ENCODE measurements at regions not wholly inside any gene's neighbourhood (a gene's known extent, or its start where the extent isn't known, plus 50 kb on each side); places are given as distances from the start of the nearest gene placed in this dataset.

GRCh38 chr1:104435255-104435654 is 685.6 kb downstream of the AMY1C start:
- DNase-seq (ENCODE audit: low read depth in 4 of 4, low spot score in 3 of 4) = no peak

GRCh38 chr1:104440011-104440410 is 690.3 kb downstream of the AMY1C start:
- no peak for DNase-seq (ENCODE audit: low read depth in 4 of 4, low spot score in 3 of 4)

DNA sequence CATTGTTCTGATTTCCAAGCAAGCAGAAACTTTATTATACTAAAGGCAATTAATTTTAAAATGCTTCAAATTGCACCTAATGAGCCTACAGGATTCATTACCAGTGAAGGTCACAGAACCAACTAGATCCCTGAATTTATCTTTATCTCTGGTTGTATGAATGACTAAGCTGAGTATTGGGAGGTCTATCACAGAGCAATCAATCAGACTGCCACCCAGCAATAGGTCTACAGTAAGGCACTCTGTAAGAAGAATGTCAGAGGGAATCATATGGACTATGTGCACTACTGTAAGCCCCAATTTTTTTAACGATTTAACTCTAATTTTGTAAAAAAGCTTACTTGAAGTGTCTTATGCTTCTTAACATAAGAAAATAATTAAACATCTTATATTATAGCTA is 707.0 kb downstream of the AMY1C start:
- DNase-seq (ENCODE audit: low read depth in 4 of 4, low spot score in 3 of 4) = no peak

DNA sequence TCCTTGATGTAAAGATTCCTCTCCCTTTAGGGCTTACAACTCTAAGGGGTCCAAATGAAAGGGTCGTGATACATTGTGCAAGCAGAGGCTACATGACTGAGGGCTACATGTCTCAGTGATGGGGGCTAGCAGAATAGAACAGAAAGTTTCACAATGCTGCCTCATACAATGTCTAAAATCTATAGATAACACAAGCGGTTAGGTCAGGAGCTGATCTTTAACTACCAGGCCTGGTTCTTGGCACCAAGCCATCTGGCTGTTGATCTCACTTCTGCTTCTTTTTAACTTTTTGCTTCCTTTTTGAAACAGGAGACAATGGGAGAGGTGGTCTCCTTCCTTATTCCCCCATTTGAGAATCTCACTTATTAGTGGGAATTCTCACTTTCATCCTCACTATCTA is 710.2 kb downstream of the AMY1C start:
- no peak for DNase-seq (ENCODE audit: low read depth in 4 of 4, low spot score in 3 of 4)

GRCh38 chr1:104460880-104461279 is 711.2 kb downstream of the AMY1C start:
- no peak for DNase-seq (ENCODE audit: low read depth in 4 of 4, low spot score in 3 of 4)

DNA sequence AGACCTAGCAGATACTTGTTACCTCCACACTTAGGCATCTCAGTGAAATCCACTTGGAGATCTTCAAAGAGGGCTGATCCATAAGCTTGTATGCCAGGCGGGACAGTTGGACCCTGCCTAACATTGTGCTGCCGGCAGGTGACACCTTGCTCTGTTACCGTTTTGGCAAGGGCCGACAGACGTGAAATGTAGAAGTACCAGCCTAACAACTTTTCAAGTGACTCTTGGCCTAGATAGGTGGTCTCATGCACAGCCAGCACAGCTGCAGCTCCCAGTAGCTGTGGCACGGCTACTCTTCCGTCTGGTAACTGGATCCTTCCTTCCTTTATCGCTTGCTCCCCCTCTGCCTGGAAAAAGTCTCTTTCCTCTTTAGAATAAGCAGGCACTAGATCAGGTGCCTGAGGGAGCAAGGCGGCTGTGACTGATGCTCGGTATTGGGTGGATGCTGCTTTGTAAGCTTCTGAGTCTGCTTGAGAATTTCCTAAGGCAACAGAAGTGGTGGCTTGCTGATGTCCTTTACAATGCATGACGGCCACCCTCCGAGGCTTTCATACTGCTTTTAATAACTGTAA is 713.5 kb downstream of the AMY1C start:
- DNase-seq (ENCODE audit: low read depth in 4 of 4, low spot score in 3 of 4) = no peak

DNA sequence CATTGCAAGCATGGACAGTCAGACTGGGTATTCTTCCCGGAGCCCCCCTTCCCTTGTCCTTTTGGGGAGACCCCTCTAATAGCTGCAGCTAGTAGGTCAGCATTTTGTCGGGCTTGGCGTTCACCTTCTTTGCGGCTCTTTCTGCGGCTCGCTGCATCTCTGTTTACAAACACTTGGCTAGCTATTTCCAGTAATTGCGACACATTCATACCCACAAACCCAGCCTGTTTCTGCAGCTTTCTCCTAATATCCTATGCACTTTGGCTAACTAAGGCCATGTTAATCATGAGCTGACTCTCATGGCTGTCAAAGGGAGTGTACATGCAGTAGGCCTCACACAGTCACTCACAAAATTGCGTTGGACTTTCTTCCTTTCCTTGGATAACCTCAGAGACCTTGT is 716.4 kb downstream of the AMY1C start:
- DNase-seq (ENCODE audit: low read depth in 4 of 4, low spot score in 3 of 4) = no peak

DNA sequence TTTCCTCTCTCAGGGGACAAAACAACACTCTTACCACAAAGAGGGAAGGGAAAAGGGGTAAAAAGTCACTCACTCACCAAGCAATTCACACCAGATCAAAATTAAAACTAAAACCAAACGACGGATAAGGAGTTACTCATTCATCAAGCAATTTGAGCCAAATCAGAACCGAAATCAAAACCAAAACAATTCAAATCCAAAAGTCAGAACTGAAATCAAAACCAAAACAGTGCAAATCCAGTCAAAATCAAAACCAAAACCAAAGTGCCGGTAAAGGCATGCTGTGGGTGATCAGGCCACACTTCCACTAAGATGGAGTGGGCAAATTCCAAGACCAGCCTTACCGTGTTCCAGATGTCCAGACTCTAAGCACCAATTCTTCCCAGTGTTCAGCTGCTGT is 717.9 kb downstream of the AMY1C start:
- no peak for DNase-seq (ENCODE audit: low read depth in 4 of 4, low spot score in 3 of 4)

DNA sequence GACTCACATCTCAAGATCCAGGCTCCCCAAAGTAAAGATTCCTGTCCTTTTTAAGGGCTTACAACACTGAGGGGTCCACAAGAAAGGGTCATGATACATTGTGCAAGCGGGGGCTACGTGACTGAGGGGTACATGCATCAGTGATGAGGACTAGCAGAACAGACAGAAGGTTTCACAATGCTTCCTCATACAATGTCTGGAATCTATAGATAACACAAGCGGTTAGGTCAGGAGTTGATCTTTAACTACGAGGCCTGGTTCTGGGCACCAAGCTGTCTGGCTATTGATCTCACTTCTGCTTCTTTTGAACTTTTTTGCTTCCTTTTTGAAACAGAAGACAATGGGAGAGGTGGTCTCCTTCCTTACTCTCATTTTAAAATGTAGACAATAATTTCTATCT is 718.6 kb downstream of the AMY1C start:
- no peak for DNase-seq (ENCODE audit: low read depth in 4 of 4, low spot score in 3 of 4)

GRCh38 chr1:104476126-104476525 is 726.4 kb downstream of the AMY1C start:
- DNase-seq (ENCODE audit: low read depth in 4 of 4, low spot score in 3 of 4) = no peak

DNA sequence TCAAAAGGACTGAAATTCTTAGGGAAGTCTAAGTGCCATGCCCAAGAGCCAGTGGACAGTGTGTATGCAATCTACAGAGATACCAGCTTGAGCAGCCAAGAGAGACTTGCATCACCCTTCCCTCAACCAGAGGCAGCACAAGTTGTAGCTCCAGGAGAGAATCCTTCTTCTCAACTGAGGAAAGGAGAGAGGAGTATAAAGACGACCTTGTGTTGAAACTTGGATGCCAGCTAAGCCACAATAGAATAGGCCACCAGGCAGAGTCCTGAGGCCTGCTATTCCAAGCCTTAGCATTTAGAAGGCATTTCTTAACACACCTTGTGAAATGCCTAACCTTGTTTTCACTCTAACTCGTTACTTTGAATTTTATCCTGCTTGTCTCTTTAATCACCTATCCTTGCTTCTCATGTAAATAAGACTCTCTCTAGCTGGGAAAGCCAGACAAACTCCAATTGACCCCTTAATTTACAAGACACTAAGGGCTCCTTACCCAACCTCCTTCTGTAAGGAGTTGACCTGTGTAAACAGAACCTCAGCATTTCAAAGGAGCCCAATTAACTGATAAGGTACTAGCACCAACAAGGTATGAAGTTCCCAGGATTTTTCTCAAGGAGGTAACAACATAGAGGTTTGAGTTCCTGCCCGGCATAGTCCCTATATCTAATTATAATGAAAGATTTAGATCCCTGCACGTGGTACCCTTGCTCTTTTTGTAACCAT is 738.8 kb downstream of the AMY1C start:
- DNase-seq (ENCODE audit: low read depth in 4 of 4, low spot score in 3 of 4) = no peak

DNA sequence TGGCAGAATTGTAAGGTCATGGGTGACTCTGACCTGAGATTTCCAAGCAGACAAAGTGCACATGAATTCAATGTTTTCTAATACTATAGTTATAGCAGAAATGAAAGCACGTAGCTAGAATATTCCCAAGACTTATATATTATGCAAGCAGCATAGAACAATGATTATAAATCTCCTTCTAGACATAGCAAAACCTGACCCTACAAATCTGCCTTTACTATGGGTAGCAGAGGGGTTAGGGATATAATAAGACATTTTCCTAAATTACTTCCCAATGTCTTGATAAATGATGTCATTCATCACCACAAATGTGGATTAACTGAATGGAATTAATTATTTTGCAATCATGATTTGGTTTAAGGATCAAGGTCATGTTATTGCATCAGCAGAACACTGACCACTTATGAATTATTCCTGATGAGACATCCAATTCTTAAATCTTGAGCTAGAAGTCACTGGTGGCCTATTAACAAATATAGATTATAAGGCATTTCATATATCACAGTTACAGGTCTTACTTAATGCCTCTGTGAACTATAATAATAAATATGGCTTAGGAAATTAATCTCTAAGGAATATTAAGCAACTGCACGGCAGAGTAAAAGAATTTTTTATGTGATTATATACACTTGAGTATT is 776.6 kb downstream of the AMY1C start:
- no peak for DNase-seq (ENCODE audit: low read depth in 4 of 4, low spot score in 3 of 4)

DNA sequence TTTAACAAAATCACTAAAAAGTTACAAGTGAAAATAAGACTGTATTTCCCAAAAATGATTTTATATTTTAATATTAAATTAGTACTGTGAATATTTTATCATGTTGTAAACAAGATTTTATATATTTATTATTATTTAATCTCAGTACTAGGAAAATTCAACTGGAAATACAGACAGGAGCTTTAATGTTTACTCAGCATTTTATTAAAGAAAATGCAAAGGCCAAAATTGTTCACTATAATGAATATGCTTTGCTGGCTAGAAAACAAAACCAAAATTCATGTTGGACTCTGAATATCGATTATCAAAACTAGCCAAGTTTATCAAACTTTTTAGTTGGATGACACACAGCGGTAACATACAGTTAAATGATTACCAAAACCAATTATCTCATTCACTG is 782.3 kb downstream of the AMY1C start:
- no peak for DNase-seq (ENCODE audit: low read depth in 4 of 4, low spot score in 3 of 4)

GRCh38 chr1:104574620-104575019 is 824.9 kb downstream of the AMY1C start:
- DNase-seq (ENCODE audit: low read depth in 4 of 4, low spot score in 3 of 4) = no peak

DNA sequence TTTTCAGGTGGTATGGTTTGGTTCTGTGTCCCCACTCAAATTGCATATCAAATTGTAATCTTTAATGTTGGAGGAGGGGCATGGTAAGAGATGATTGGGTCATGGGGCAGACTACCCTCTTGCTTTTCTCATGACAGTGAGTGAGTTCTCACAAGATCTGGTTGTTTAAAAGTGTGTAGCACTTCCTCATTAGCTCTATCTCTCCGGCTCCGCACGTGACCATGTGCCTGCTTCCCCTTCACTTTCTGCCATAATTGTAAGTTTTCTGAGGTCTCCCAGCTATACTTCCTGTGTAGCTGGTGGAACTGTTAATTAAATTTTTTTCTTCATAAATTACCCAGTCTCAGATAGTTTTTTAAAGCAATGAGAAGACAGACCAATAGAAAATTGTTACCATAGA is 843.2 kb downstream of the AMY1C start:
- DNase-seq (ENCODE audit: low read depth in 4 of 4, low spot score in 3 of 4) = no peak

- DNase-seq (ENCODE audit: low read depth in 4 of 4, low spot score in 3 of 4) = no peak
These were observed 843.9 kb downstream of the AMY1C start for GRCh38 chr1:104593413-104594187.

DNA sequence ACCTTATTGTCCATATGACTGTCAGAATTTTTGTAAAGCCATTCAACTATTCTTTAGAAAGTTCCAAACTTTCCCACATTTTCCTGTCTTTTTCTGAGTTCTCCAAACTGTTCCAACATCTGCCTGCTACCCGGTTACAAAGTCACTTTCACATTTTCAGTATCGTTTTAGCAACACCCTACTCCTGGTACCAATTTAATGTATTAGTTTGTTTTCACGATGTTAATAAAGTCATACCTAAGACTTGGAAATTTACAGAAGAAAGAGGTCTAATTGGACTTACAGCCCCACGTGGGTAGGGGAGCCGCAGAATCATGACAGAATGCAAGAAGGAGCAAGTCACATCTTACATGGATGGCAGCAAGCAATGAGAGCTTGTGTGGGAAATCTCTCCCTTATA is 867.8 kb downstream of the AMY1C start:
- no peak for DNase-seq (ENCODE audit: low read depth in 4 of 4, low spot score in 3 of 4)

GRCh38 chr1:104621221-104621620 is 871.5 kb downstream of the AMY1C start:
- no peak for DNase-seq (ENCODE audit: low read depth in 4 of 4, low spot score in 3 of 4)

GRCh38 chr1:104624538-104624937 is 874.8 kb downstream of the AMY1C start:
- no peak for DNase-seq (ENCODE audit: low read depth in 4 of 4, low spot score in 3 of 4)

DNA sequence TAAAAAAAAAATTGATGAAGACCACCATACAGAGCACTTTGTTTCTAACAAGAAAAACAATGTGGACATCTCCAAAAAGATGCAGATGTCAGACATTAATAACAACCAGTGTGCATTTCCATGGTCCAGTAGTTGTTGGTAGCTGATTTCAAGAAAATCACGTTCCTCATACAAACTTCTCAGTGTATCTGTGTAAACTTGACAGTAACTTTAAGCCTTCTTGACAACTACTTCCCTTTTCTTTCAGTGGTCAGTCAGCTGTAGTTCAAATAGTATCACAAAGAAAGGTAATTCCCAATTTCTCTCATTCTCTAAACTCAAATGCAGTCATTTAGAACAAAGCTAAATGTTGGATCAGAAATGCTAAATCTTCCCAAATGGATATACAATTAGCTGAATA is 879.9 kb downstream of the AMY1C start:
- DNase-seq (ENCODE audit: low read depth in 4 of 4, low spot score in 3 of 4) = no peak

DNA sequence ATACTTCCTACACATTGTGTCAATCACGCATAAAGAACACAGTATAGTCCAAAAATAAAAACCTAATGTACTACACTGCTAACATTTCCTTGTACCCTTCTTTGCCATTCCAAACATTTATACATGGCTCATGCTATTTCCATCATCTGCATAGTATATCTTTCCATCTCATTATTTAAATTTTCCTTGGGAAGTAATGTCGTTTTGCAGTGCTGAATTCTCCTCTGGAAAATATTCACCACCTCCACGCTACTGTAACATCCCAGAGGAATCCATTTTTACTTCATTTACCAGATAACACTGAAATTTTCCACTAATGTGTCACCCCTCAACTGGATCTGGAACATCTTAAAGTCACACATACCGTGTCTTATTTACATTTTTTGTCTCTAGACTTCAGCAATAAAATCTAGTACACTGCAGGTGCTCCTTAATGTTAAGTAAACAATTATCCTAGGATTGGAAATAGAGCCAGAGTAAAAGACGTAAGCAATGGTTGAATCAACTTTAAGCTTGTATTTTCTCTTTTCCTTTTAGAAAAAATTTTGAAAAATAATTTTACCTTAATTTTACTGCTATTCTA is 881.0 kb downstream of the AMY1C start:
- no peak for DNase-seq (ENCODE audit: low read depth in 4 of 4, low spot score in 3 of 4)

Data from left renal pelvis (tissue), 4 donors.